ENCODE measurements at regions not wholly inside any gene's neighbourhood (a gene's known extent, or its start where the extent isn't known, plus 50 kb on each side); places are given as distances from the start of the nearest gene placed in this dataset.

GRCh38 chr9:7601739-7602138 is 197.8 kb downstream of the DMAC1 start:
- no peak overlapping the region for H3K4me3 ChIP-seq
- intact Hi-C loops (cut with DNase I, micrococcal nuclease) = no loop called here
- no peaks in the 10 kb centered on the region for H3K36me3 ChIP-seq (ENCODE audit: low read depth)
- no peaks in the 10 kb centered on the region for H3K9me3 ChIP-seq
- no peak for DNase-seq
- no peak for ATAC-seq
- TF ChIP-seq CTCF (IDR thresholded peaks at IDR 0.05) = no peak
- H3K4me1 ChIP-seq (ENCODE audit: low read depth) = peaks cover 3% of the 10 kb centered on the region

DNA sequence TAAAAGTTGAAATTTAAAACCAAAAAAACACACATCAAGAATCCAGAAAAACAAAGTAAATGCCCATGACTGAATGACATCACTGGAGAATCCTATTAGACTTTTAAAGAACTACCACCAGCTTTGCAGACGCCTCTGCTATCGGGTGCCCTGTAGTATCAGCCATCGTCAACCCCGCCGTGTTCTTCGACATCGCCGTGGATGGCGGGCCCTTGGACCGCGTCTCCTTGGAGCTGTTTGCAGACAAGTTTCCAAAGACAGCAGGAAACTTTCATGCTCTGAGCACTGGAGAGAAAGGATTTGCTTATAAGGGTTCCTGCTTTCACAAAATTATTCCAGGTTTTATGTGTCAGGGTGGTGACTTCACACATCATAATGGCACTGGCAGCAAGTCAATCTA is 201.9 kb downstream of the DMAC1 start:
- DNase-seq (no peak), ATAC-seq (no peak)
- H3K4me3 ChIP-seq = no peak overlapping the region
- H3K9me3 ChIP-seq = peaks cover 3% of the 10 kb centered on the region
- intact Hi-C loops (cut with DNase I, micrococcal nuclease) = no loop called here
- H3K36me3 ChIP-seq (ENCODE audit: low read depth) = no peaks in the 10 kb centered on the region
- TF ChIP-seq CTCF (IDR thresholded peaks at IDR 0.05) = no peak
- H3K4me1 ChIP-seq (ENCODE audit: low read depth) = no peaks in the 10 kb centered on the region

GRCh38 chr9:7592321-7593316 is 207.0 kb downstream of the DMAC1 start:
- no peak for TF ChIP-seq CTCF (IDR thresholded peaks at IDR 0.05)
- ATAC-seq = no peak
- intact Hi-C loops (cut with DNase I, micrococcal nuclease) = no loop called here

GRCh38 chr9:7591501-7591900 is 208.1 kb downstream of the DMAC1 start:
- Histone ChIP-seq H3K4me1 (ENCODE audit: low read depth) (no peaks in the 10 kb centered on the region), H3K4me3 (no peak overlapping the region), H3K36me3 (ENCODE audit: low read depth) (no peaks in the 10 kb centered on the region), H3K9me3 (peaks cover 3% of the 10 kb centered on the region)
- intact Hi-C loops (cut with DNase I, micrococcal nuclease) = no loop called here
- DNase-seq = no peak
- ATAC-seq = no peak
- no peak for TF ChIP-seq CTCF (IDR thresholded peaks at IDR 0.05)

More at GRCh38 chr9:7592321-7593316, 207.0 kb downstream of the DMAC1 start:
- Histone ChIP-seq H3K9me3 (peaks cover 3% of the 10 kb centered on the region), H3K4me1 (ENCODE audit: low read depth) (no peaks in the 10 kb centered on the region), H3K36me3 (ENCODE audit: low read depth) (no peaks in the 10 kb centered on the region), H3K4me3 (no peak overlapping the region)
- no peak for DNase-seq

GRCh38 chr9:7580568-7580967 is 219.0 kb downstream of the DMAC1 start:
- no peak overlapping the region for H3K4me3 ChIP-seq
- no peak for TF ChIP-seq CTCF (IDR thresholded peaks at IDR 0.05)
- DNase-seq = no peak
- intact Hi-C loops (cut with DNase I, micrococcal nuclease) = no loop called here
- ATAC-seq = no peak
- no peaks in the 10 kb centered on the region for H3K9me3 ChIP-seq
- no peaks in the 10 kb centered on the region for H3K4me1 ChIP-seq (ENCODE audit: low read depth)
- H3K36me3 ChIP-seq (ENCODE audit: low read depth) = no peaks in the 10 kb centered on the region

All from mucosa of descending colon (tissue), 3 donors.